Right forelimb (tissue), 1 donor: ENCODE measurements at regions not wholly inside any gene's neighbourhood (a gene's known extent, or its start where the extent isn't known, plus 50 kb on each side); places are given as distances from the start of the nearest gene placed in this dataset.

Experiments
- DNase-seq: peaks from one replicate; pipeline ENCODE4 v3.0.0-alpha.2; 2018

- no peak for DNase-seq
Observed at GRCh38 chr1:101732261-101732660, 264.5 kb downstream of the OLFM3 start.

- no peak for DNase-seq
Observed at GRCh38 chr1:101733340-101733739, 263.4 kb downstream of the OLFM3 start.

GRCh38 chr1:101738475-101738874 is 258.3 kb downstream of the OLFM3 start:
- DNase-seq, result no peak

- no peak for DNase-seq
Observed at GRCh38 chr1:101739146-101739545, 257.6 kb downstream of the OLFM3 start.

GRCh38 chr1:101739826-101740330 is 256.8 kb downstream of the OLFM3 start:
- DNase-seq, result no peak

GRCh38 chr1:101741910-101742309 is 254.8 kb downstream of the OLFM3 start:
- DNase-seq, result no peak

- DNase-seq, result no peak
Observed at GRCh38 chr1:101742509-101742908, 254.2 kb downstream of the OLFM3 start.

GRCh38 chr1:101745551-101746270 is 251.0 kb downstream of the OLFM3 start:
- no peak for DNase-seq

GRCh38 chr1:101748077-101748476 is 248.6 kb downstream of the OLFM3 start:
- DNase-seq, result no peak
